Naive B cell (primary cell): ENCODE measurements at regions not wholly inside any gene's neighbourhood (a gene's known extent, or its start where the extent isn't known, plus 50 kb on each side); places are given as distances from the start of the nearest gene placed in this dataset.

Experiments used
- ATAC-seq, 2 donors: fragments of 150-1000 bp; cut with Tn5 transposase; 2 replicates each; pipeline ENCODE4 v1.10.0; 2021; ENCODE audit warnings: low read depth in 2 of 2, mild to moderate bottlenecking in 2 of 2, moderate library complexity in 2 of 2
- DNase-seq: peaks from one replicate; pipeline ENCODE4 v3.0.0; 2022
- H3K27ac Mint-ChIP-seq, 6 donors: one replicate each; pipeline ENCODE4 v1.8.0; 2020 to 2022; ENCODE audit warnings: mild to moderate bottlenecking in 6 of 6, mixed read lengths in 6 of 6, moderate library complexity in 5 of 6, inconsistent platforms in 2 of 6
- H3K27me3 Mint-ChIP-seq, 3 donors: one replicate each; pipeline ENCODE4 v1.8.0; 2021 to 2022; ENCODE audit warnings: mixed read lengths in 3 of 3, mild to moderate bottlenecking in 1 of 3
- H3K36me3 Mint-ChIP-seq, 2 donors: one replicate each; pipeline ENCODE4 v1.8.0; 2020 to 2022; ENCODE audit warnings: mixed read lengths in 2 of 2, inconsistent platforms in 1 of 2, mild to moderate bottlenecking in 1 of 2
- H3K4me1 Mint-ChIP-seq, 3 donors: one replicate each; pipeline ENCODE4 v1.8.0; 2020 to 2022; ENCODE audit warnings: mixed read lengths in 3 of 3, inconsistent platforms in 1 of 3, mild to moderate bottlenecking in 1 of 3, moderate library complexity in 1 of 3
- H3K4me3 Mint-ChIP-seq, 8 donors: one replicate each; pipeline ENCODE4 v1.8.0; 2020 to 2022; ENCODE audit warnings: mild to moderate bottlenecking in 8 of 8, mixed read lengths in 8 of 8, moderate library complexity in 8 of 8, inconsistent platforms in 2 of 8
- H3K9me3 Mint-ChIP-seq, 7 donors: one replicate each; pipeline ENCODE4 v1.8.0; 2020 to 2022; ENCODE audit warnings: mixed read lengths in 7 of 7, mild to moderate bottlenecking in 5 of 7, inconsistent platforms in 2 of 7, moderate library complexity in 1 of 7

- Mint-ChIP-seq H3K9me3 (no peaks in the 10 kb centered on the region), H3K27ac (no peak overlapping the region), H3K27me3 (peaks cover 0 to 7% (median 0%) of the 10 kb centered on the region in 3 donors), H3K4me1 (peaks cover under 1 to 13% (median 10%) of the 10 kb centered on the region in 3 donors), H3K36me3 (no peaks in the 10 kb centered on the region), H3K4me3 (no peak overlapping the region)
- DNase-seq, result no peak
- no peak for ATAC-seq
These were observed 57.6 kb downstream of the PTTG1 start for GRCh38 chr5:160479220-160479619.

GRCh38 chr5:160479926-160480325 is 58.3 kb downstream of the PTTG1 start:
- ATAC-seq, result no peak
- peaks cover 5 to 14% (median 13%) of the 10 kb centered on the region in 3 donors for H3K4me1 Mint-ChIP-seq

GRCh38 chr5:160480652-160481051 is 59.0 kb downstream of the PTTG1 start:
- Mint-ChIP-seq H3K4me1 (peaks cover 5 to 14% (median 13%) of the 10 kb centered on the region in 3 donors), H3K9me3 (no peaks in the 10 kb centered on the region), H3K27me3 (peaks cover 0 to 5% (median 0%) of the 10 kb centered on the region in 3 donors), H3K4me3 (no peak overlapping the region), H3K36me3 (no peaks in the 10 kb centered on the region), H3K27ac (no peak overlapping the region)
- ATAC-seq, result no peak
- no peak for DNase-seq

More at GRCh38 chr5:160479926-160480325, 58.3 kb downstream of the PTTG1 start:
- Mint-ChIP-seq H3K27ac (no peak overlapping the region), H3K27me3 (peaks cover 0 to 7% (median 0%) of the 10 kb centered on the region in 3 donors), H3K36me3 (no peaks in the 10 kb centered on the region), H3K9me3 (no peaks in the 10 kb centered on the region), H3K4me3 (no peak overlapping the region)
- DNase-seq, result no peak

DNA sequence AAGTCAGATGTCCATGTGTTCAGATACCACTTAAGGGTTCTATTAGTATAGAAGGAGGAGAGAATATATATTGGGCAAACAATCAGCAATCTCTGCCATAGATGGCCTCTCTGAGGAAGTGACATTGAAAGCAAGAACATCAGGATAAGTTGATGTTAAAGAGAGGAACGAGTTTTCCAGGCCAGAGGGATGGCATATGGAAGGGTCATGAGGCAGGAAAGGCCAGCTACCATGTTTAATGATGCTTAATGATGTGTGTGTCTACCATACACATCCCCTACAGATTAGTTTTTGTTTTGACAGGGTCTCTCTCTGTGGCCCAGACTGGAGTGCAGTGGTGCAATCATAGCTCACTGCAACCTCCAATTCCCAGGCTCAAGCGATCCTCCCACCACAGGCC is 63.0 kb downstream of the PTTG1 start:
- Mint-ChIP-seq H3K27ac (no peak overlapping the region), H3K9me3 (no peaks in the 10 kb centered on the region), H3K27me3 (no peaks in the 10 kb centered on the region), H3K4me1 (peaks cover 5% of the 10 kb centered on the region in 3 donors), H3K4me3 (no peak overlapping the region), H3K36me3 (no peaks in the 10 kb centered on the region)
- ATAC-seq (no peak), DNase-seq (no peak)

GRCh38 chr5:160485364-160485969 is 63.8 kb downstream of the PTTG1 start:
- no peak for DNase-seq
- no peaks in the 10 kb centered on the region for H3K9me3 Mint-ChIP-seq
- no peaks in the 10 kb centered on the region for H3K27me3 Mint-ChIP-seq
- H3K27ac Mint-ChIP-seq, result no peak overlapping the region
- ATAC-seq, result no peak
- no peak overlapping the region for H3K4me3 Mint-ChIP-seq
- peaks cover 5% of the 10 kb centered on the region in 3 donors for H3K4me1 Mint-ChIP-seq
- H3K36me3 Mint-ChIP-seq, result no peaks in the 10 kb centered on the region

GRCh38 chr5:160486573-160486972 is 64.9 kb downstream of the PTTG1 start:
- peaks cover 0 to 5% (median 0%) of the 10 kb centered on the region in 3 donors for H3K27me3 Mint-ChIP-seq
- no peak for DNase-seq

GRCh38 chr5:160488394-160489325 is 67.0 kb downstream of the PTTG1 start:
- Mint-ChIP-seq H3K4me3 (no peak overlapping the region), H3K4me1 (peaks cover 0 to 5% (median 5%) of the 10 kb centered on the region in 3 donors), H3K27ac (no peak overlapping the region), H3K36me3 (no peaks in the 10 kb centered on the region), H3K27me3 (peaks cover 0 to 5% (median 0%) of the 10 kb centered on the region in 3 donors), H3K9me3 (no peaks in the 10 kb centered on the region)
- ATAC-seq (no peak), DNase-seq (no peak)

More at GRCh38 chr5:160486573-160486972, 64.9 kb downstream of the PTTG1 start:
- Mint-ChIP-seq H3K9me3 (no peaks in the 10 kb centered on the region), H3K4me1 (peaks cover 5% of the 10 kb centered on the region in 3 donors), H3K4me3 (no peak overlapping the region), H3K36me3 (no peaks in the 10 kb centered on the region), H3K27ac (peak overlapping the region in 2 of 6 donors; percentile 5 to 72)
- no peak for ATAC-seq

DNA sequence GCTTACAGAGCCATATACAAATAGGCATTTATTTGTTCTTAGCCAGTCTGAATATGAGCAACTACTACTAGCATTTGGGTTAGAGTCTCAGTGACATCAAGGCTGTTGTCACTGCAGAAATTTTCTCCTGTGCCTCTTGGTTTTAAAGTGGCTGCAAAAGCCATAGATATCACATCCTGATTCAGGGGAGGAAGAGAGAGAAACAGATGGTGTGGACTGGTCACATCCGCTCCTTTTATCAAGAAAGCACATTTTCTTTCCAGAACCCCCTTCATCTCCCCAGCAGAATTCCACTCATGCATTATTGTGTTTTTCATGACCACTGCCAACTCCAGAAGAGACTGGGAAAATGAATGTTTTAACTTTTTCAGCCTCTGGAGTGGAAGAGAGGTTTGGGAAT is 69.8 kb downstream of the PTTG1 start:
- no peak for ATAC-seq

DNA sequence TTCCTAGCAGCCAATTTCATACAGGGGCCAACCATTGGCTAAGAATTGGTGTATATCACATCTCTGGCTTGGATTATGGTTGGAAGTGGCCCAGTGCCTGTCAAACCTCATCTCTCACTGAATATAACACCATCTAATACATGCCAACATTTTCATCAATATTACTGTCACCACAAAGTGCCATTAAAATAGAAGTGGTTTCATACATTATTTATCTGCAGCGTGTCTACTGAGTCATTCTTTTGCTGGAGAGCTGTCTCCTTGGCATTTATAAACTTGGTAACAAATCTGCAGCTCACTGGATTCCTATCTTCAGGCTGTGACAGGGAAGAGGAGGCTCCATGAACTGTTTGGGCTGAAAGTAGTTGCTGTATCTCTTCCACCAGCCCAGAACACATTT is 70.9 kb downstream of the PTTG1 start:
- no peaks in the 10 kb centered on the region for H3K36me3 Mint-ChIP-seq
- no peak for ATAC-seq
- H3K27ac Mint-ChIP-seq, result no peak overlapping the region
- H3K9me3 Mint-ChIP-seq, result no peaks in the 10 kb centered on the region
- H3K4me1 Mint-ChIP-seq, result no peaks in the 10 kb centered on the region
- H3K4me3 Mint-ChIP-seq, result no peak overlapping the region
- H3K27me3 Mint-ChIP-seq, result peaks cover 0 to 14% (median 4%) of the 10 kb centered on the region in 3 donors
- no peak for DNase-seq

More for the DNA sequence above, 69.8 kb downstream of the PTTG1 start:
- H3K4me1 Mint-ChIP-seq, result no peaks in the 10 kb centered on the region
- no peak overlapping the region for H3K27ac Mint-ChIP-seq
- H3K9me3 Mint-ChIP-seq, result no peaks in the 10 kb centered on the region
- H3K4me3 Mint-ChIP-seq, result no peak overlapping the region
- peaks cover 0 to 8% (median 0%) of the 10 kb centered on the region in 3 donors for H3K27me3 Mint-ChIP-seq
- DNase-seq, result no peak
- no peaks in the 10 kb centered on the region for H3K36me3 Mint-ChIP-seq

DNA sequence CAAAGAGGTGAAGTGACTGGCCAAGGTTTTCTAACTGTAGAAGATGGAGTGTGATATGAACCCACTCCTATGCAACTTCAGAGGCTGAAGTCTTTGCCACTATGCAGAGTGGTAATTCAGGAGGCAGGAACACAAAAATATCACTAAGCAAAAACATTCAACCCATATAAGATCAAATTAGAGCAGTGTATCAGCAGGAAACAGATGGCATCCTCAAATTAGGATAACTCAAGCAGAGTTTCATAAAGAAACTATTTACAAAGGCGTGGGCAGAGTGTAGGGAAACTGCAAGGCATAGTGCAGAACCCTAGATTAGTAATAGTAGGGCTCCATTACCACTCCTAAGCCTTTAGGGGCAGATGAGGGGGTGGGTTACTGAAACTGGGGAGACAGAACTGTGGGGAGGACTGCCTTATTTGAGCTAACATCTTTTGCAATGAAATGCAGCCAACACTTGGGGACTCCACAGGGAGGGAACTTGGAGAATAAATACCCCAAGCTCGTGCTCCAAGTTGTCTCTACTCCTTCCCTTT is 72.2 kb downstream of the PTTG1 start:
- ATAC-seq, result no peak
- H3K4me3 Mint-ChIP-seq, result no peak overlapping the region
- no peaks in the 10 kb centered on the region for H3K36me3 Mint-ChIP-seq

DNA sequence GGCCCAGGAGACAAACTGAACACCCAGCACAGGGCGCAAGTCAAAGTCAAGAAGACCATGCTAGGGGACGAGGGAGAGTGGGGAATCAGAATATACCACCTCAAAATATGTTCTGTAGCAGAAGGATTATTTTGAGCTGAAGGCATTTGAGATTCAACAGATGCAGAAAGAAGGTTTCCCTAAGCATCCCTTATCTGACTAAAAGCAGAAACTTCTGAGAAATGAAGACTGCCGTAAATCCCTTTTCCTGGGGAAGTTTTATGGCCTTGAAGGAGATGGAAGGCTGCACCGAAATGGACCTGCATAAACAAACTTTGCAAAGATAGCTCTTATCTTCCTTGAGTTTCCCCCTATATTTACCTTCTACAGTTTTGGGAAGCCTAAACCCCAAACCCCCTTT is 72.8 kb downstream of the PTTG1 start:
- Mint-ChIP-seq H3K4me3 (no peak overlapping the region), H3K36me3 (no peaks in the 10 kb centered on the region), H3K27ac (peak overlapping the region in 1 of 6 donors; percentile 36), H3K27me3 (peaks cover 0 to 14% (median 4%) of the 10 kb centered on the region in 3 donors), H3K9me3 (no peaks in the 10 kb centered on the region), H3K4me1 (no peaks in the 10 kb centered on the region)
- DNase-seq (no peak), ATAC-seq (no peak)

More for the DNA sequence above, 72.2 kb downstream of the PTTG1 start:
- DNase-seq, result no peak
- Mint-ChIP-seq H3K9me3 (no peaks in the 10 kb centered on the region), H3K27ac (peak overlapping the region in 1 of 6 donors; percentile 2), H3K27me3 (peaks cover 0 to 14% (median 4%) of the 10 kb centered on the region in 3 donors), H3K4me1 (no peaks in the 10 kb centered on the region)

- Mint-ChIP-seq H3K9me3 (no peaks in the 10 kb centered on the region), H3K4me3 (no peak overlapping the region), H3K36me3 (no peaks in the 10 kb centered on the region), H3K27me3 (peaks cover 0 to 10% (median 4%) of the 10 kb centered on the region in 3 donors), H3K4me1 (peaks cover 5 to 16% (median 6%) of the 10 kb centered on the region in 3 donors), H3K27ac (peak overlapping the region in 1 of 6 donors; percentile 26)
- no peak for ATAC-seq
- DNase-seq, result no peak
These were observed 74.7 kb downstream of the PTTG1 start for GRCh38 chr5:160496334-160496733.

GRCh38 chr5:160496784-160497183 is 75.1 kb downstream of the PTTG1 start:
- Mint-ChIP-seq H3K36me3 (no peaks in the 10 kb centered on the region), H3K9me3 (peaks cover 0 to 2% (median 0%) of the 10 kb centered on the region in 7 donors), H3K4me1 (peaks cover 5 to 16% (median 6%) of the 10 kb centered on the region in 3 donors), H3K27ac (no peak overlapping the region), H3K27me3 (peaks cover 0 to 9% (median 4%) of the 10 kb centered on the region in 3 donors), H3K4me3 (no peak overlapping the region)
- DNase-seq, result no peak
- no peak for ATAC-seq
